ENCODE measurements at regions not wholly inside any gene's neighbourhood (a gene's known extent, or its start where the extent isn't known, plus 50 kb on each side); places are given as distances from the start of the nearest gene placed in this dataset.

GRCh38 chr2:2853346-2853745 lies 522.3 kb upstream of the MYT1L start:
- DNase-seq (ENCODE audit: low read depth), result no peak
- no peak for TF ChIP-seq CTCF (IDR thresholded peaks at IDR 0.05; ENCODE audit: insufficient read depth, low read length, poor library complexity, severe bottlenecking)
- Histone ChIP-seq H3K27me3 (ENCODE audit: control insufficient read depth, insufficient read depth, low read length) (no peaks in the 10 kb centered on the region), H3K36me3 (ENCODE audit: control insufficient read depth, insufficient read depth, low read length) (no peaks in the 10 kb centered on the region), H3K4me3 (ENCODE audit: low read depth, low read length) (no peak overlapping the region)

- Histone ChIP-seq H3K27me3 (ENCODE audit: control insufficient read depth, insufficient read depth, low read length) (no peaks in the 10 kb centered on the region), H3K36me3 (ENCODE audit: control insufficient read depth, insufficient read depth, low read length) (no peaks in the 10 kb centered on the region), H3K4me3 (ENCODE audit: low read depth, low read length) (no peak overlapping the region)
- no peak for DNase-seq (ENCODE audit: low read depth)
- TF ChIP-seq CTCF (IDR thresholded peaks at IDR 0.05; ENCODE audit: insufficient read depth, low read length, poor library complexity, severe bottlenecking), result no peak
Measured at GRCh38 chr2:2851806-2852777, 521.0 kb upstream of the MYT1L start.

- TF ChIP-seq CTCF (IDR thresholded peaks at IDR 0.05; ENCODE audit: insufficient read depth, low read length, poor library complexity, severe bottlenecking), result no peak
- Histone ChIP-seq H3K36me3 (ENCODE audit: control insufficient read depth, insufficient read depth, low read length) (no peaks in the 10 kb centered on the region), H3K27me3 (ENCODE audit: control insufficient read depth, insufficient read depth, low read length) (no peaks in the 10 kb centered on the region), H3K4me3 (ENCODE audit: low read depth, low read length) (no peak overlapping the region)
- no peak for DNase-seq (ENCODE audit: low read depth)
Measured at GRCh38 chr2:2851316-2851715, 520.2 kb upstream of the MYT1L start.

GRCh38 chr2:2850859-2851258 lies 519.8 kb upstream of the MYT1L start:
- Histone ChIP-seq H3K27me3 (ENCODE audit: control insufficient read depth, insufficient read depth, low read length) (no peaks in the 10 kb centered on the region), H3K4me3 (ENCODE audit: low read depth, low read length) (no peak overlapping the region), H3K36me3 (ENCODE audit: control insufficient read depth, insufficient read depth, low read length) (no peaks in the 10 kb centered on the region)
- no peak for DNase-seq (ENCODE audit: low read depth)
- no peak for TF ChIP-seq CTCF (IDR thresholded peaks at IDR 0.05; ENCODE audit: insufficient read depth, low read length, poor library complexity, severe bottlenecking)

GRCh38 chr2:2850218-2850755 lies 519.2 kb upstream of the MYT1L start:
- DNase-seq (ENCODE audit: low read depth), result no peak
- no peaks in the 10 kb centered on the region for H3K27me3 ChIP-seq (ENCODE audit: control insufficient read depth, insufficient read depth, low read length)
- no peak for TF ChIP-seq CTCF (IDR thresholded peaks at IDR 0.05; ENCODE audit: insufficient read depth, low read length, poor library complexity, severe bottlenecking)
- no peaks in the 10 kb centered on the region for H3K36me3 ChIP-seq (ENCODE audit: control insufficient read depth, insufficient read depth, low read length)
- no peak overlapping the region for H3K4me3 ChIP-seq (ENCODE audit: low read depth, low read length)

All from kidney epithelial cell (primary cell).